GM12891 (cell line): ENCODE measurements at regions not wholly inside any gene's neighbourhood (a gene's known extent, or its start where the extent isn't known, plus 50 kb on each side); places are given as distances from the start of the nearest gene placed in this dataset.

Experiments used
- PAX5 ChIP-seq: IDR thresholded peaks from 2 replicates; pipeline ENCODE4 v1.6.1; 2011; ENCODE audit warnings: low read length, moderate library complexity, mild to moderate bottlenecking; ENCODE audit not compliant: insufficient read depth, severe bottlenecking
- POLR2A ChIP-seq: IDR thresholded peaks from 2 replicates; pipeline ENCODE4 v1.6.1; 2011; ENCODE audit warnings: low read depth, low read length, control low read depth
- POLR2AphosphoS5 ChIP-seq: IDR thresholded peaks from 2 replicates; pipeline ENCODE4 v1.6.1; 2011; ENCODE audit warnings: low read depth, low read length, control low read depth
- POU2F2 ChIP-seq: IDR thresholded peaks from 2 replicates; pipeline ENCODE4 v1.6.1; 2011; ENCODE audit warnings: low read depth, mild to moderate bottlenecking, control low read depth, low read length, moderate library complexity
- TAF1 ChIP-seq: IDR thresholded peaks from 2 replicates; pipeline ENCODE4 v1.6.1; 2011; ENCODE audit warnings: low read depth, low read length, control low read depth

- TF ChIP-seq POLR2AphosphoS5: no peak
- no peak for TF ChIP-seq TAF1
- no peak for TF ChIP-seq POLR2A
- TF ChIP-seq POU2F2: no peak
- TF ChIP-seq PAX5: no peak
These were observed 284.4 kb upstream of the CRY1 start for GRCh38 chr12:107377596-107378385.
